SK-N-SH treated with all-trans-retinoic acid at 6 μM for 48 hours (cell line): ENCODE measurements at regions not wholly inside any gene's neighbourhood (a gene's known extent, or its start where the extent isn't known, plus 50 kb on each side); places are given as distances from the start of the nearest gene placed in this dataset.

ENCODE experiments used
- ATAC-seq: fragments of 200-7000 bp; cut with Tn5 transposase; 3 replicates; pipeline ENCODE4 v1.9.1; 2020; ENCODE audit warnings: mild to moderate bottlenecking, moderate library complexity
- ARNTL ChIP-seq: fragments of 450-650 bp; formaldehyde crosslinking; IDR thresholded peaks from 2 replicates; pipeline ENCODE4 v1.5.0; 2020; ENCODE audit warnings: low read depth, mild to moderate bottlenecking, moderate library complexity, borderline replicate concordance
- BACH2 ChIP-seq: fragments of 250-450 bp; sonication (Bioruptor Pico); IDR thresholded peaks from 2 replicates; pipeline ENCODE4 v1.9.0; 2021; ENCODE audit warnings: mild to moderate bottlenecking, borderline replicate concordance
- CSDC2 ChIP-seq: fragments of 250-450 bp; sonication (Bioruptor Pico); IDR thresholded peaks from 2 replicates; pipeline ENCODE4 v1.5.0; 2020; ENCODE audit warnings: mild to moderate bottlenecking, moderate library complexity
- ESRRG ChIP-seq: fragments of 250-450 bp; sonication (Bioruptor Pico); IDR thresholded peaks from 2 replicates; pipeline ENCODE4 v1.6.1; 2021; ENCODE audit warnings: mild to moderate bottlenecking
- GLIS3 ChIP-seq: fragments of 250-450 bp; sonication (Bioruptor Pico); IDR thresholded peaks from 2 replicates; pipeline ENCODE4 v1.5.0; 2020; ENCODE audit warnings: mild to moderate bottlenecking, moderate library complexity
- ISL1 ChIP-seq: fragments of 250-450 bp; sonication (Bioruptor Pico); IDR thresholded peaks from 2 replicates; pipeline ENCODE4 v2.1.2; 2022; ENCODE audit warnings: mild to moderate bottlenecking, moderate library complexity
- OSR1 ChIP-seq: fragments of 250-450 bp; sonication (Bioruptor Pico); IDR thresholded peaks from 2 replicates; pipeline ENCODE4 v1.8.0; 2022; ENCODE audit warnings: moderate library complexity, mild to moderate bottlenecking, inconsistent platforms
- PPARA ChIP-seq: fragments of 250-450 bp; sonication (Bioruptor Pico); IDR thresholded peaks from 2 replicates; pipeline ENCODE4 v1.5.0; 2020; ENCODE audit warnings: mild to moderate bottlenecking, borderline replicate concordance
- RARB ChIP-seq: fragments of 250-450 bp; sonication (Bioruptor Pico); IDR thresholded peaks from 2 replicates; pipeline ENCODE4 v1.8.0; 2021; ENCODE audit warnings: mild to moderate bottlenecking, moderate library complexity
- SNAI2 ChIP-seq: fragments of 250-450 bp; sonication (Bioruptor Pico); IDR thresholded peaks from 2 replicates; pipeline ENCODE4 v1.5.0; 2020; ENCODE audit warnings: mild to moderate bottlenecking, moderate library complexity
- TCF4 ChIP-seq: fragments of 250-450 bp; sonication (Bioruptor Pico); IDR thresholded peaks from 2 replicates; pipeline ENCODE4 v1.8.0; 2021; ENCODE audit warnings: mild to moderate bottlenecking, moderate library complexity, borderline replicate concordance
- TOX ChIP-seq: fragments of 250-450 bp; sonication (Bioruptor Pico); IDR thresholded peaks from 2 replicates; pipeline ENCODE4 v1.8.0; 2021; ENCODE audit warnings: mild to moderate bottlenecking, moderate library complexity, borderline replicate concordance
- ZC3H10 ChIP-seq: fragments of 250-450 bp; sonication (Bioruptor Pico); IDR thresholded peaks from 2 replicates; pipeline ENCODE4 v1.5.1; 2021; ENCODE audit warnings: mild to moderate bottlenecking, moderate library complexity
- ZFP3 ChIP-seq: fragments of 250-450 bp; sonication (Bioruptor Pico); IDR thresholded peaks from 2 replicates; pipeline ENCODE4 v1.5.0; 2020; ENCODE audit warnings: mild to moderate bottlenecking, moderate library complexity
- ZFP30 ChIP-seq: fragments of 450-650 bp; formaldehyde crosslinking; IDR thresholded peaks from 2 replicates; pipeline ENCODE4 v1.5.0; 2022; ENCODE audit warnings: mild to moderate bottlenecking, moderate library complexity
- ZNF565 ChIP-seq: fragments of 450-650 bp; formaldehyde crosslinking; conservative IDR thresholded peaks from 2 replicates; pipeline ENCODE4 v1.5.0; 2020; ENCODE audit warnings: low read depth, mild to moderate bottlenecking, moderate library complexity
- ZNF70 ChIP-seq: fragments of 450-650 bp; formaldehyde crosslinking; IDR thresholded peaks from 2 replicates; pipeline ENCODE4 v1.5.0; 2020; ENCODE audit warnings: mild to moderate bottlenecking, moderate library complexity
- ZNF8 ChIP-seq: fragments of 450-650 bp; formaldehyde crosslinking; IDR thresholded peaks from 2 replicates; pipeline ENCODE4 v1.5.0; 2020; ENCODE audit warnings: mild to moderate bottlenecking, moderate library complexity
- TF ChIP-seq, protein P1 (sequence below): fragments of 250-450 bp; sonication (Bioruptor Pico); IDR thresholded peaks from 2 replicates; pipeline ENCODE4 v1.8.0; 2020; ENCODE audit warnings: mild to moderate bottlenecking, moderate library complexity, borderline replicate concordance
- TF ChIP-seq, protein P2 (sequence below): fragments of 250-450 bp; sonication (Bioruptor Pico); IDR thresholded peaks from 2 replicates; pipeline ENCODE4 v1.5.0; 2020; ENCODE audit warnings: mild to moderate bottlenecking, moderate library complexity
- TF ChIP-seq, protein P3 (sequence below): fragments of 250-450 bp; sonication (Bioruptor Pico); IDR thresholded peaks from 2 replicates; pipeline ENCODE4 v1.5.1; 2021; ENCODE audit warnings: mild to moderate bottlenecking, moderate library complexity
- TF ChIP-seq, protein P4 (sequence below): fragments of 250-450 bp; sonication (Bioruptor Pico); IDR thresholded peaks from 2 replicates; pipeline ENCODE4 v1.8.0; 2021; ENCODE audit warnings: low read depth, mild to moderate bottlenecking, moderate library complexity, borderline replicate concordance
- TF ChIP-seq, protein P5 (sequence below): fragments of 250-450 bp; sonication (Bioruptor Pico); IDR thresholded peaks from 2 replicates; pipeline ENCODE4 v1.5.1; 2020; ENCODE audit warnings: low read depth, mild to moderate bottlenecking, moderate library complexity

DNA sequence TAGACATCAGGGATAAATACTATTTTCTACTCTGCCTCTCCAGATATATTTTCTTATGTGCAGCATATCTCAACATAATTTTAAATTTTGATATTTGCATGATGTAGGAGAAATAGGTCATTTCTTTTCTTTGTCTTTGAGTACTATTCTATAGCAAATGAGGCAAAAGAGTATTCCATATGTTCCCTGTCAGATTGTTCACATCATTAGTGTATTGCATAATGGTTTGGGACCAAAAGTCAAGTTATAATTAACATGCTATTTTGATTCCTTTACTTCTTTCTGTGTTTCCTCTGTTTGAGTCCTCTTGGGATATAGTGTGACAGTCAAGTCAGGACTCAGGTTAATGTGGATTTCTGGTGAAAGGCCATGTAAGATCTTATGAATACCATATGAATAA is 864.6 kb upstream of the FBXO33 start (continued):
- TF ChIP-seq BACH2 (CRISPR knock-in tag) (no peak), ARNTL (CRISPR knock-in tag) (no peak), CSDC2 (CRISPR knock-in tag) (no peak), ZNF8 (CRISPR knock-in tag) (no peak)
- TF ChIP-seq, all 23 proteins: peak for 0

DNA sequence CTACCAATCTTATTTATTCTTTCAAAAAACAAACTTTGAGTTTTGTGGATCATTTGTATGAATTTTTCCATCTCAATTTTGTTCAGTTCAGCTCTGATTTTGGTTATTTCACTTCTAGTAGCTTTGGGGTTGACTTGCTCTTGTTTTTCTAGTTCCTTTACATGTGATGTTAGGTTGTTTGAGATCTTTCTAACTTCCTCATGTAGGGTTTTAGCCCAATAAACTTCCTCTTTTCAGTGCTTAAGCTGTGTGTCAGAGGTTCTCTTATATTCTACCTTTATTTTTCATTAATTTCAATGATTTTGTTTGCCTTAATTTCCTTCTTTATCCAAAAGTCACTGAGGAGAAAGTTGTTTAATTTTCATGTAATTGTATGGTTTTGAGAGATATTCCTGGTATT is 860.4 kb upstream of the FBXO33 start:
- TF ChIP-seq OSR1 (CRISPR knock-in tag) (no peak), GLIS3 (no peak), RARB (CRISPR knock-in tag) (no peak), ZC3H10 (CRISPR knock-in tag) (no peak), ZNF8 (CRISPR knock-in tag) (no peak), ISL1 (CRISPR knock-in tag) (no peak), ZFP3 (CRISPR knock-in tag) (no peak), ESRRG (CRISPR knock-in tag) (no peak), TCF4 (CRISPR knock-in tag) (no peak), ZFP30 (CRISPR knock-in tag) (no peak), BACH2 (CRISPR knock-in tag) (no peak), CSDC2 (CRISPR knock-in tag) (no peak), TOX (no peak)
- TF ChIP-seq, protein P1, sequence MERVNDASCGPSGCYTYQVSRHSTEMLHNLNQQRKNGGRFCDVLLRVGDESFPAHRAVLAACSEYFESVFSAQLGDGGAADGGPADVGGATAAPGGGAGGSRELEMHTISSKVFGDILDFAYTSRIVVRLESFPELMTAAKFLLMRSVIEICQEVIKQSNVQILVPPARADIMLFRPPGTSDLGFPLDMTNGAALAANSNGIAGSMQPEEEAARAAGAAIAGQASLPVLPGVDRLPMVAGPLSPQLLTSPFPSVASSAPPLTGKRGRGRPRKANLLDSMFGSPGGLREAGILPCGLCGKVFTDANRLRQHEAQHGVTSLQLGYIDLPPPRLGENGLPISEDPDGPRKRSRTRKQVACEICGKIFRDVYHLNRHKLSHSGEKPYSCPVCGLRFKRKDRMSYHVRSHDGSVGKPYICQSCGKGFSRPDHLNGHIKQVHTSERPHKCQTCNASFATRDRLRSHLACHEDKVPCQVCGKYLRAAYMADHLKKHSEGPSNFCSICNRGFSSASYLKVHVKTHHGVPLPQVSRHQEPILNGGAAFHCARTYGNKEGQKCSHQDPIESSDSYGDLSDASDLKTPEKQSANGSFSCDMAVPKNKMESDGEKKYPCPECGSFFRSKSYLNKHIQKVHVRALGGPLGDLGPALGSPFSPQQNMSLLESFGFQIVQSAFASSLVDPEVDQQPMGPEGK (CRISPR knock-in tag): no peak
- TF ChIP-seq, protein P2, sequence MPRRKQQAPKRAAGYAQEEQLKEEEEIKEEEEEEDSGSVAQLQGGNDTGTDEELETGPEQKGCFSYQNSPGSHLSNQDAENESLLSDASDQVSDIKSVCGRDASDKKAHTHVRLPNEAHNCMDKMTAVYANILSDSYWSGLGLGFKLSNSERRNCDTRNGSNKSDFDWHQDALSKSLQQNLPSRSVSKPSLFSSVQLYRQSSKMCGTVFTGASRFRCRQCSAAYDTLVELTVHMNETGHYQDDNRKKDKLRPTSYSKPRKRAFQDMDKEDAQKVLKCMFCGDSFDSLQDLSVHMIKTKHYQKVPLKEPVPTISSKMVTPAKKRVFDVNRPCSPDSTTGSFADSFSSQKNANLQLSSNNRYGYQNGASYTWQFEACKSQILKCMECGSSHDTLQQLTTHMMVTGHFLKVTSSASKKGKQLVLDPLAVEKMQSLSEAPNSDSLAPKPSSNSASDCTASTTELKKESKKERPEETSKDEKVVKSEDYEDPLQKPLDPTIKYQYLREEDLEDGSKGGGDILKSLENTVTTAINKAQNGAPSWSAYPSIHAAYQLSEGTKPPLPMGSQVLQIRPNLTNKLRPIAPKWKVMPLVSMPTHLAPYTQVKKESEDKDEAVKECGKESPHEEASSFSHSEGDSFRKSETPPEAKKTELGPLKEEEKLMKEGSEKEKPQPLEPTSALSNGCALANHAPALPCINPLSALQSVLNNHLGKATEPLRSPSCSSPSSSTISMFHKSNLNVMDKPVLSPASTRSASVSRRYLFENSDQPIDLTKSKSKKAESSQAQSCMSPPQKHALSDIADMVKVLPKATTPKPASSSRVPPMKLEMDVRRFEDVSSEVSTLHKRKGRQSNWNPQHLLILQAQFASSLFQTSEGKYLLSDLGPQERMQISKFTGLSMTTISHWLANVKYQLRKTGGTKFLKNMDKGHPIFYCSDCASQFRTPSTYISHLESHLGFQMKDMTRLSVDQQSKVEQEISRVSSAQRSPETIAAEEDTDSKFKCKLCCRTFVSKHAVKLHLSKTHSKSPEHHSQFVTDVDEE (CRISPR knock-in tag): no peak
- TF ChIP-seq, protein P3, sequence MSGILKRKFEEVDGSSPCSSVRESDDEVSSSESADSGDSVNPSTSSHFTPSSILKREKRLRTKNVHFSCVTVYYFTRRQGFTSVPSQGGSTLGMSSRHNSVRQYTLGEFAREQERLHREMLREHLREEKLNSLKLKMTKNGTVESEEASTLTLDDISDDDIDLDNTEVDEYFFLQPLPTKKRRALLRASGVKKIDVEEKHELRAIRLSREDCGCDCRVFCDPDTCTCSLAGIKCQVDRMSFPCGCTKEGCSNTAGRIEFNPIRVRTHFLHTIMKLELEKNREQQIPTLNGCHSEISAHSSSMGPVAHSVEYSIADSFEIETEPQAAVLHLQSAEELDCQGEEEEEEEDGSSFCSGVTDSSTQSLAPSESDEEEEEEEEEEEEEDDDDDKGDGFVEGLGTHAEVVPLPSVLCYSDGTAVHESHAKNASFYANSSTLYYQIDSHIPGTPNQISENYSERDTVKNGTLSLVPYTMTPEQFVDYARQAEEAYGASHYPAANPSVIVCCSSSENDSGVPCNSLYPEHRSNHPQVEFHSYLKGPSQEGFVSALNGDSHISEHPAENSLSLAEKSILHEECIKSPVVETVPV (CRISPR knock-in tag): no peak
- TF ChIP-seq, protein P4, sequence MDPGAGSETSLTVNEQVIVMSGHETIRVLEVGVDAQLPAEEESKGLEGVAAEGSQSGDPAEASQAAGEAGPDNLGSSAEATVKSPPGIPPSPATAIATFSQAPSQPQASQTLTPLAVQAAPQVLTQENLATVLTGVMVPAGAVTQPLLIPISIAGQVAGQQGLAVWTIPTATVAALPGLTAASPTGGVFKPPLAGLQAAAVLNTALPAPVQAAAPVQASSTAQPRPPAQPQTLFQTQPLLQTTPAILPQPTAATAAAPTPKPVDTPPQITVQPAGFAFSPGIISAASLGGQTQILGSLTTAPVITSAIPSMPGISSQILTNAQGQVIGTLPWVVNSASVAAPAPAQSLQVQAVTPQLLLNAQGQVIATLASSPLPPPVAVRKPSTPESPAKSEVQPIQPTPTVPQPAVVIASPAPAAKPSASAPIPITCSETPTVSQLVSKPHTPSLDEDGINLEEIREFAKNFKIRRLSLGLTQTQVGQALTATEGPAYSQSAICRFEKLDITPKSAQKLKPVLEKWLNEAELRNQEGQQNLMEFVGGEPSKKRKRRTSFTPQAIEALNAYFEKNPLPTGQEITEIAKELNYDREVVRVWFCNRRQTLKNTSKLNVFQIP (CRISPR knock-in tag): no peak
- TF ChIP-seq, protein P5, sequence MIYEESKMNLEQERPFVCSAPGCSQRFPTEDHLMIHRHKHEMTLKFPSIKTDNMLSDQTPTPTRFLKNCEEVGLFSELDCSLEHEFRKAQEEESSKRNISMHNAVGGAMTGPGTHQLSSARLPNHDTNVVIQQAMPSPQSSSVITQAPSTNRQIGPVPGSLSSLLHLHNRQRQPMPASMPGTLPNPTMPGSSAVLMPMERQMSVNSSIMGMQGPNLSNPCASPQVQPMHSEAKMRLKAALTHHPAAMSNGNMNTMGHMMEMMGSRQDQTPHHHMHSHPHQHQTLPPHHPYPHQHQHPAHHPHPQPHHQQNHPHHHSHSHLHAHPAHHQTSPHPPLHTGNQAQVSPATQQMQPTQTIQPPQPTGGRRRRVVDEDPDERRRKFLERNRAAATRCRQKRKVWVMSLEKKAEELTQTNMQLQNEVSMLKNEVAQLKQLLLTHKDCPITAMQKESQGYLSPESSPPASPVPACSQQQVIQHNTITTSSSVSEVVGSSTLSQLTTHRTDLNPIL (CRISPR knock-in tag): no peak
- TF ChIP-seq, all 23 proteins: peak for 0

DNA sequence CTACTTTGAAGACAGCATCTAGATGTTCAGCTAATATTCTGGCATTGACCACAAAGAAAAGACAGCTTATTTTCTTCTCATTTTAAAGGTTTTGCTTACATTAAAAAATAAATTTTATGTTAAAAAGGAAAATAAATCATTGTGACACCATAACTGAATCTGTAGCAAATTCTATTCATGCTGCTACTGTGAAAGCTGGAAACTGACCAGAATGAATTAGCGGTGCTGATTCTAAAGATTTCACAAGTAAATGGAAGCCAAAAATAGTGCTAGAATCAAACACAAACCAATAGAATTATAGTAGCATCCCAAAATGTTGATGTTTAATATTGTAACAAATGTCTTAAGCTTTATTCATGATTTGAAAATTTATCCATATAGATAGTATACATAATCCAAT is 850.0 kb upstream of the FBXO33 start:
- no peak for ATAC-seq
- TF ChIP-seq PPARA (CRISPR knock-in tag) (no peak), ZNF565 (CRISPR knock-in tag) (no peak), ZNF70 (CRISPR knock-in tag) (no peak), ISL1 (CRISPR knock-in tag) (no peak), ZFP3 (CRISPR knock-in tag) (no peak), ZNF8 (CRISPR knock-in tag) (no peak), ARNTL (CRISPR knock-in tag) (no peak), ESRRG (CRISPR knock-in tag) (no peak), GLIS3 (no peak), ZFP30 (CRISPR knock-in tag) (no peak), SNAI2 (CRISPR knock-in tag) (no peak), TCF4 (CRISPR knock-in tag) (no peak), CSDC2 (CRISPR knock-in tag) (no peak)
- TF ChIP-seq, protein P5 (CRISPR knock-in tag): no peak
- TF ChIP-seq, protein P3 (CRISPR knock-in tag): no peak
- TF ChIP-seq, protein P1 (CRISPR knock-in tag): no peak

More for the DNA sequence above, 860.4 kb upstream of the FBXO33 start:
- no peak for ATAC-seq
